Liver (tissue), 8 donors: ENCODE measurements at regions not wholly inside any gene's neighbourhood (a gene's known extent, or its start where the extent isn't known, plus 50 kb on each side); places are given as distances from the start of the nearest gene placed in this dataset.

ENCODE experiments used
- DNase-seq: peaks from one replicate; pipeline ENCODE4 v3.0.0-alpha.2; 2017; ENCODE audit warnings: low spot score
- H3K27ac ChIP-seq, 2 donors: one replicate each; pipeline ENCODE4 v1.7.0; 2013; ENCODE audit warnings: inconsistent platforms in 2 of 2, low read length in 2 of 2, control low read depth in 1 of 2, low read depth in 1 of 2, mild to moderate bottlenecking in 1 of 2
- H3K27me3 ChIP-seq, 4 donors: one replicate each; pipeline versions ENCODE4 v1.6.1 to v1.7.0; 2013; ENCODE audit warnings: low read length in 3 of 4, inconsistent platforms in 1 of 4, mild to moderate bottlenecking in 1 of 4, moderate library complexity in 1 of 4; ENCODE audit not compliant: control insufficient read depth in 4 of 4, insufficient read depth in 4 of 4
- H3K36me3 ChIP-seq, 4 donors: one replicate each; pipeline versions ENCODE4 v1.6.1 to v1.7.0; 2013; ENCODE audit warnings: low read length in 3 of 4, mild to moderate bottlenecking in 3 of 4, low read depth in 1 of 4, moderate library complexity in 1 of 4; ENCODE audit not compliant: control insufficient read depth in 4 of 4, insufficient read depth in 3 of 4
- H3K4me1 ChIP-seq, 4 donors: one replicate each; pipeline versions ENCODE4 v1.6.1 to v1.7.0; 2013; ENCODE audit warnings: low read length in 3 of 4, mild to moderate bottlenecking in 3 of 4, moderate library complexity in 1 of 4; ENCODE audit not compliant: control insufficient read depth in 4 of 4, insufficient read depth in 4 of 4
- H3K4me3 ChIP-seq, 3 donors: one replicate each; pipeline versions ENCODE4 v1.6.1 to v1.7.0; 2013; ENCODE audit warnings: low read length in 3 of 3, control low read depth in 1 of 3, low read depth in 1 of 3, mild to moderate bottlenecking in 1 of 3
- H3K9ac ChIP-seq, 2 donors: one replicate each; pipeline ENCODE4 v1.7.0; 2013; ENCODE audit warnings: low read length in 2 of 2, mild to moderate bottlenecking in 2 of 2, moderate library complexity in 2 of 2, control low read depth in 1 of 2, low read depth in 1 of 2
- H3K9me3 ChIP-seq, 4 donors: one replicate each; pipeline versions ENCODE4 v1.6.1 to v1.7.0; 2013; ENCODE audit warnings: low read length in 3 of 4; ENCODE audit not compliant: control insufficient read depth in 4 of 4
- ATF3 ChIP-seq: IDR thresholded peaks from 2 replicates; pipeline ENCODE4 v1.6.1; 2016; ENCODE audit warnings: antibody characterized with exemption
- CTCF ChIP-seq: fragments of 150-350 bp; IDR thresholded peaks from 2 replicates; pipeline ENCODE4 v1.5.1; 2017; ENCODE audit warnings: improper control_type of control experiment, low read depth, low read length; ENCODE audit not compliant: missing input control
- FOXA1 ChIP-seq: IDR thresholded peaks from 2 replicates; pipeline ENCODE4 v1.6.1; 2016; ENCODE audit warnings: antibody characterized with exemption
- FOXA2 ChIP-seq: IDR thresholded peaks from 2 replicates; pipeline ENCODE4 v1.6.1; 2016; ENCODE audit warnings: antibody characterized with exemption
- GABPA ChIP-seq, 2 donors: IDR thresholded peaks in 1 of 2; conservative IDR thresholded peaks in 1 of 2; 2 replicates each; pipeline ENCODE4 v1.6.1; 2016; ENCODE audit warnings: antibody characterized with exemption in 2 of 2, mild to moderate bottlenecking in 1 of 2, moderate library complexity in 1 of 2
- HNF4A ChIP-seq, 2 donors: conservative IDR thresholded peaks; 2 replicates each; pipeline ENCODE4 v1.6.1; 2016; ENCODE audit warnings: antibody characterized with exemption in 2 of 2, mild to moderate bottlenecking in 2 of 2
- HNF4G ChIP-seq: IDR thresholded peaks from 2 replicates; pipeline ENCODE4 v1.6.1; 2016; ENCODE audit warnings: antibody characterized with exemption
- JUND ChIP-seq, 2 donors: IDR thresholded peaks; 2 replicates each; pipeline ENCODE4 v1.6.1; 2016; ENCODE audit warnings: antibody characterized with exemption in 2 of 2
- NR2F2 ChIP-seq: IDR thresholded peaks from 2 replicates; pipeline ENCODE4 v1.6.1; 2016; ENCODE audit warnings: antibody characterized with exemption
- RAD21 ChIP-seq, 2 donors: IDR thresholded peaks; 2 replicates each; pipeline ENCODE4 v1.6.1; 2016; ENCODE audit warnings: antibody characterized with exemption in 2 of 2, mild to moderate bottlenecking in 2 of 2
- TAF1 ChIP-seq: conservative IDR thresholded peaks from 2 replicates; pipeline ENCODE4 v1.6.1; 2016; ENCODE audit warnings: antibody characterized with exemption, mild to moderate bottlenecking
- YY1 ChIP-seq: IDR thresholded peaks from 2 replicates; pipeline ENCODE4 v1.6.1; 2016; ENCODE audit warnings: antibody characterized with exemption, mild to moderate bottlenecking
- ZBTB33 ChIP-seq: IDR thresholded peaks from 2 replicates; pipeline ENCODE4 v1.6.1; 2016; ENCODE audit warnings: antibody characterized with exemption
- WGBS: extraction: QIAGEN DNeasy Blood & Tissue Kit; methylation state at CpG from one replicate; pipeline ENCODE4 v1.1.7; 2013; 5-methylcytosine and 5-hydroxymethylcytosine counted together
- TF ChIP-seq, protein P1 (sequence below): IDR thresholded peaks from 2 replicates; pipeline ENCODE4 v1.6.1; 2016; ENCODE audit warnings: antibody characterized with exemption, mild to moderate bottlenecking
- TF ChIP-seq, protein P2 (sequence below): IDR thresholded peaks from 2 replicates; pipeline ENCODE4 v1.6.1; 2016; ENCODE audit warnings: antibody characterized with exemption
- donor health status: healthy.
- donor health status: healthy.
- donor health status: healthy.
- donor health status: healthy.
- donor health status: healthy.

DNA sequence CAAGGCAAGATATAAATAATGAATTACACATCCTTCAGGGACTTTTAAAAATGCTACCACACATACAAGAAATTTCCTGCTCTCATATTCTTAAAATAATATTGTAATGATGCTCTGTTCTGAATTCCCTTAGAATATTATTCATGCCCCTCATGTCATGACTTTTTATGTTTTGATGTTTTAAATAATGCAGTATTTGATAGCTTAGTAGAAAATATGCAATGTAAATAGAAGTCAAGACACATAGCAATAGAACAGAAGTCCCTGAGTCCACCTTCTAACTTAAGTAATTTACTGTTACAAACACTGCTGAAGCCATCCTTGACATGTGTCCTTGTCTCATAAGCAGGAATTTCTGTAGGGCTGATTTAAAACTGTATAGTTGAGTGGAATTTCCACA lies 1071.2 kb upstream of the LCORL start:
- no peak for DNase-seq
- H3K27me3 ChIP-seq, result peaks cover 0 to 2% (median 0%) of the 10 kb centered on the region in 4 donors
- H3K9ac ChIP-seq, result no peak overlapping the region
- no peaks in the 10 kb centered on the region for H3K9me3 ChIP-seq
- TF ChIP-seq ATF3, result no peak
- TF ChIP-seq HNF4G, result no peak
- TF ChIP-seq FOXA2, result no peak
- no peak for TF ChIP-seq RAD21 (IDR thresholded peaks at IDR 0.05)
- no peak for TF ChIP-seq GABPA (IDR thresholded peaks at IDR 0.05 in 1 of 2, conservative IDR thresholded peaks at IDR 0.05 in 1 of 2)
- TF ChIP-seq FOXA1, result no peak
- TF ChIP-seq, protein P1, sequence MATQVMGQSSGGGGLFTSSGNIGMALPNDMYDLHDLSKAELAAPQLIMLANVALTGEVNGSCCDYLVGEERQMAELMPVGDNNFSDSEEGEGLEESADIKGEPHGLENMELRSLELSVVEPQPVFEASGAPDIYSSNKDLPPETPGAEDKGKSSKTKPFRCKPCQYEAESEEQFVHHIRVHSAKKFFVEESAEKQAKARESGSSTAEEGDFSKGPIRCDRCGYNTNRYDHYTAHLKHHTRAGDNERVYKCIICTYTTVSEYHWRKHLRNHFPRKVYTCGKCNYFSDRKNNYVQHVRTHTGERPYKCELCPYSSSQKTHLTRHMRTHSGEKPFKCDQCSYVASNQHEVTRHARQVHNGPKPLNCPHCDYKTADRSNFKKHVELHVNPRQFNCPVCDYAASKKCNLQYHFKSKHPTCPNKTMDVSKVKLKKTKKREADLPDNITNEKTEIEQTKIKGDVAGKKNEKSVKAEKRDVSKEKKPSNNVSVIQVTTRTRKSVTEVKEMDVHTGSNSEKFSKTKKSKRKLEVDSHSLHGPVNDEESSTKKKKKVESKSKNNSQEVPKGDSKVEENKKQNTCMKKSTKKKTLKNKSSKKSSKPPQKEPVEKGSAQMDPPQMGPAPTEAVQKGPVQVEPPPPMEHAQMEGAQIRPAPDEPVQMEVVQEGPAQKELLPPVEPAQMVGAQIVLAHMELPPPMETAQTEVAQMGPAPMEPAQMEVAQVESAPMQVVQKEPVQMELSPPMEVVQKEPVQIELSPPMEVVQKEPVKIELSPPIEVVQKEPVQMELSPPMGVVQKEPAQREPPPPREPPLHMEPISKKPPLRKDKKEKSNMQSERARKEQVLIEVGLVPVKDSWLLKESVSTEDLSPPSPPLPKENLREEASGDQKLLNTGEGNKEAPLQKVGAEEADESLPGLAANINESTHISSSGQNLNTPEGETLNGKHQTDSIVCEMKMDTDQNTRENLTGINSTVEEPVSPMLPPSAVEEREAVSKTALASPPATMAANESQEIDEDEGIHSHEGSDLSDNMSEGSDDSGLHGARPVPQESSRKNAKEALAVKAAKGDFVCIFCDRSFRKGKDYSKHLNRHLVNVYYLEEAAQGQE, result no peak
- TF ChIP-seq HNF4A (conservative IDR thresholded peaks at IDR 0.05), result no peak
- TF ChIP-seq JUND (IDR thresholded peaks at IDR 0.05), result no peak
- no peak for TF ChIP-seq NR2F2
- TF ChIP-seq ZBTB33, result no peak
- TF ChIP-seq, protein P2, sequence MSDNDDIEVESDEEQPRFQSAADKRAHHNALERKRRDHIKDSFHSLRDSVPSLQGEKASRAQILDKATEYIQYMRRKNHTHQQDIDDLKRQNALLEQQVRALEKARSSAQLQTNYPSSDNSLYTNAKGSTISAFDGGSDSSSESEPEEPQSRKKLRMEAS, result no peak
- TF ChIP-seq YY1, result no peak
- TF ChIP-seq TAF1, result no peak
- no peak for TF ChIP-seq CTCF
- no peaks in the 10 kb centered on the region for H3K36me3 ChIP-seq
- no peak overlapping the region for H3K4me3 ChIP-seq
- no peak overlapping the region for H3K27ac ChIP-seq
- no peaks in the 10 kb centered on the region for H3K4me1 ChIP-seq

GRCh38 chr4:19074036-19074435 lies 1052.5 kb upstream of the LCORL start:
- no peaks in the 10 kb centered on the region for H3K9me3 ChIP-seq
- TF ChIP-seq GABPA (IDR thresholded peaks at IDR 0.05 in 1 of 2, conservative IDR thresholded peaks at IDR 0.05 in 1 of 2), result no peak
- H3K4me3 ChIP-seq, result no peak overlapping the region
- DNase-seq, result no peak
- H3K9ac ChIP-seq, result no peak overlapping the region
- no peaks in the 10 kb centered on the region for H3K4me1 ChIP-seq
- H3K27me3 ChIP-seq, result no peaks in the 10 kb centered on the region
- H3K27ac ChIP-seq, result no peak overlapping the region
- 88% methylated on average over 2 of the region's 2 CpGs for WGBS
- H3K36me3 ChIP-seq, result no peaks in the 10 kb centered on the region
